Stomach smooth muscle (tissue), 2 donors: ENCODE measurements at regions not wholly inside any gene's neighbourhood (a gene's known extent, or its start where the extent isn't known, plus 50 kb on each side); places are given as distances from the start of the nearest gene placed in this dataset.
"Not testable (repeated sequence)": the region's sequence is repeated elsewhere in the genome, so short reads cannot be mapped to it uniquely, and the experiment has no call there.

Experiments
- H3K27ac ChIP-seq: one replicate; pipeline ENCODE4 v1.7.0; 2013; ENCODE audit warnings: mild to moderate bottlenecking, low read length, inconsistent platforms
- H3K27me3 ChIP-seq, 2 donors: one replicate each; pipeline ENCODE4 v1.7.0; 2013; ENCODE audit warnings: low read length in 2 of 2; ENCODE audit not compliant: insufficient read depth in 2 of 2, control insufficient read depth in 1 of 2
- H3K36me3 ChIP-seq, 2 donors: one replicate each; pipeline ENCODE4 v1.7.0; 2013; ENCODE audit warnings: low read length in 2 of 2; ENCODE audit not compliant: control insufficient read depth in 2 of 2, insufficient read depth in 2 of 2
- H3K4me1 ChIP-seq: one replicate; pipeline ENCODE4 v1.7.0; 2013; ENCODE audit warnings: low read length; ENCODE audit not compliant: control insufficient read depth, insufficient read depth
- H3K4me3 ChIP-seq, 2 donors: one replicate each; pipeline ENCODE4 v1.7.0; 2013; ENCODE audit warnings: low read length in 2 of 2
- H3K9ac ChIP-seq, 2 donors: one replicate each; pipeline ENCODE4 v1.7.0; 2013; ENCODE audit warnings: low read length in 2 of 2, mild to moderate bottlenecking in 1 of 2
- H3K9me3 ChIP-seq, 2 donors: one replicate each; pipeline ENCODE4 v1.7.0; 2013; ENCODE audit warnings: low read length in 2 of 2; ENCODE audit not compliant: control insufficient read depth in 2 of 2
- donor health status: healthy.
- donor health status: Pancreatic carcinoma.

DNA sequence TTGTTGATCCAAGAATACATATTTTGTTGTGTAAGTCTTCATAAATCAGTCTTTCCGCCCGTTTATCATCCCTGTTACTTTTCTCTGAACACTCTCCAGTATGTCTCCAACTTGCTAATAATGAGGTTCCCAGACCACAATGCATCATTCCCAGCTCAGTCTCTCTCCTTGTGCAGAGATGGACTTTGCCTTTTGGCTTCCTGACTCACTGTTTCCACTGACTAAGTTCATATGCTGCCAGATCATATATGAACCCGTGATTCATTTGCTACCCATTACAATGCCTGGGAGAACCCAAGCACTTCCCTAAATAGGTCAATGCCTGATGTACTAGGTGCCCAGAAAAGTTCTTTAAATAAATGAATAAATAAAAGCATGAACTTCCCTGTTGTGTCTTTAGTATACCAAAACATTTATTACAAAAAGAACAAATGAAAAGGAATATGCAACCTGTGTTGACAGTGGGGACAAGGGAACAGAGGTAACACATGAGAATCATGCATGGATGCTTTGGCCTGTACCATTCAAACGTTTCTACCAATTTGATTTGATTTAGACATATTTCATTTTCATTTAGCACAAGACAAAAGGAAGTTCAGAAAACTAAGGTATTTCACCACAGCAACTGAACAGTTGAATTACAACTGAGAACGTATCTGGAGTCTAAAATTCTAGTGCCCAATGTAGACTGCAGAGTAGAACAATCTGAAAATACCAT lies 215.4 kb upstream of the HNRNPA3 start:
- Histone ChIP-seq H3K9ac (no peak overlapping the region), H3K9me3 (no peaks in the 10 kb centered on the region), H3K4me3 (no peak overlapping the region), H3K27me3 (no peaks in the 10 kb centered on the region), H3K27ac (no peak overlapping the region), H3K4me1 (no peaks in the 10 kb centered on the region), H3K36me3 (no peaks in the 10 kb centered on the region)

DNA sequence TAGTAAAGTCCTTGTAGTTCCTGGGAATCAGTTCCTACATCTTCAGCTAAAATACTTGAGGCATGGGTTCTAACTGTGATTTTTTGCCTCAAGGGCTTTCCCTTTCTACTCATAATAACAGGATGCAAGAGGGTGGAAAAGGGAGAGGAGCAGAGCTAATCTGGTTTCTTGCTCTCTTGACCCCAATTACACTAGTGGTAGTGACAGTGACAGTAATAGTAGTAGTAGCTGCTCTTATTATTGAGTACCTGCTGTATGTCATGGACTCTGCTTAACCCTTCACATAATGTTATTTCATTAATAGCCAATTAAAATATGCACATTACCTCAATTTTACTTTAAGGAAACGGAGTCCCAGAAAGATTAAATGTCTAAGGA lies 214.8 kb upstream of the HNRNPA3 start:
- H3K36me3 ChIP-seq: no peaks in the 10 kb centered on the region
- no peak overlapping the region for H3K9ac ChIP-seq
- no peaks in the 10 kb centered on the region for H3K9me3 ChIP-seq
- no peak overlapping the region for H3K27ac ChIP-seq
- no peaks in the 10 kb centered on the region for H3K27me3 ChIP-seq
- no peaks in the 10 kb centered on the region for H3K4me1 ChIP-seq
- no peak overlapping the region for H3K4me3 ChIP-seq

DNA sequence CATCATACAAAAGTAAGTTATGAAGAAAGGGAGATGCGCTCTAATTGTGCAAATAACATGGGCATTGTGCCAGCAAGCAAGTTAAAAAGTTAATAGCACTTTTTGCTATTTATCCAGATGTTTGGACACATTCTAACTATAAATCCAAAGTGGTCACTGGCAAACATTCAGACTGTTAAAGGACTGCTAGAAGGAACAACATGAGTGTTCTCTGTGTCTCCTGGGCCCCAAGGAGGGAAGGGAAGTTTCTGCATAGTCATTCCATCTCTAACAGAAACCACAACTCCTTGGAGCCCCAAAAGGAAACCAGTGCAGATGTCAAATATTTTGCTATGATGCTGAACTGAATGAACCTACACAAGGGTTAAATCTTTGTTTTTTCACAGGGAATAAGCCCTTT lies 213.3 kb upstream of the HNRNPA3 start:
- Histone ChIP-seq H3K27me3 (no peaks in the 10 kb centered on the region), H3K36me3 (no peaks in the 10 kb centered on the region), H3K9me3 (no peaks in the 10 kb centered on the region), H3K4me1 (no peaks in the 10 kb centered on the region), H3K9ac (no peak overlapping the region), H3K27ac (no peak overlapping the region), H3K4me3 (no peak overlapping the region)

DNA sequence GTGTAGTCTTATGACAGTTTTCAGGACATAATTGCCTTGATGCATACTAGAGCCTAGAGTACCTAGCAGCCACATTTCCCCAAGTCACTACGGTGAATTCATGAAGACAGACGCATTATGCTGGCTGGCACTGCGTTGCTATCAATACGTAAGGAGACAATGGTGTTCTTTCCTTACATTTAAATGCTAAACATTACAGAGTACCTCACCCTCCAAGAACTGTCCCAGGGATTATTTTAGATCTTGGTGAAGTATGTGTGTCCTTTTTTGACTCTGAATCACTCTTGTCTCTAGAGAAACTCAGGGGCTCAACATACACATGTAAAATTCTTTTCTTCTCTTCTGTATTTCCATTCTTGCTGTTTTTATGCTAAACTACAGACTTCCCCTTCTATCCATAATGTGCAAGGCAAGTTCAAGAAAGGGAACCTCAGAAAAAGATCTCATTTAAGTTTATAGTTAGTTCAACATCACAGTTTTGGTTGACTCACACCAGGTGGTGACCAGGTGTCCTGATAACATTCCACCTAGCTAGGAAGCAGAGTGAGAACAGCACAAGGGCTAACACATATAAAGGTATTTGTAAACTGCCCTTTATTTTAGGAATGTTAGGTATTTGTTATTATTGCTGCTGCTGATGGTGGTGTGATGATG lies 212.4 kb upstream of the HNRNPA3 start:
- H3K27ac ChIP-seq: no peak overlapping the region
- no peaks in the 10 kb centered on the region for H3K4me1 ChIP-seq
- no peak overlapping the region for H3K9ac ChIP-seq
- H3K9me3 ChIP-seq: no peaks in the 10 kb centered on the region
- no peaks in the 10 kb centered on the region for H3K36me3 ChIP-seq
- no peaks in the 10 kb centered on the region for H3K27me3 ChIP-seq
- H3K4me3 ChIP-seq: no peak overlapping the region

DNA sequence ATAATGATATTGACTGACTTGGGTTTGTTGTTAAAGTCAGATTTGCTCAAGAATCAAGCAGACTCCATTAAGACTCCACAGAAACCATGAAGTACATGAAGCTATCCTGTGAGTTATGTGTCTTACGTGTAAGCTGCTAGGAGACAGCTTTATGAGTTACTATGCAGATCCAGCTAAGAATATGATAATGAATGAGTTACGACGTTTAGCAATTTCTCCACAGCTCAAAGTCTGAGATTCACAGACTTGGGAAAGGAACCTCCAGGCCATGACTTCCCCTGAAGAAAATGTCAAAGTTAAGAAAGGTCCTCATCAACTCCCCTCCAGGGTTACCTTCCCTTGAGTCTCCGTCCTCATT lies 211.9 kb upstream of the HNRNPA3 start:
- H3K9me3 ChIP-seq: no peaks in the 10 kb centered on the region
- H3K27me3 ChIP-seq: no peaks in the 10 kb centered on the region
- H3K4me3 ChIP-seq: no peak overlapping the region
- H3K9ac ChIP-seq: no peak overlapping the region
- no peak overlapping the region for H3K27ac ChIP-seq
- H3K36me3 ChIP-seq: no peaks in the 10 kb centered on the region
- H3K4me1 ChIP-seq: no peaks in the 10 kb centered on the region

GRCh38 chr2:177001334-177001733 lies 211.3 kb upstream of the HNRNPA3 start:
- H3K9ac ChIP-seq: no peak overlapping the region
- no peaks in the 10 kb centered on the region for H3K36me3 ChIP-seq
- H3K4me3 ChIP-seq: no peak overlapping the region
- H3K27me3 ChIP-seq: no peaks in the 10 kb centered on the region
- no peaks in the 10 kb centered on the region for H3K9me3 ChIP-seq
- H3K27ac ChIP-seq: no peak overlapping the region
- no peaks in the 10 kb centered on the region for H3K4me1 ChIP-seq

DNA sequence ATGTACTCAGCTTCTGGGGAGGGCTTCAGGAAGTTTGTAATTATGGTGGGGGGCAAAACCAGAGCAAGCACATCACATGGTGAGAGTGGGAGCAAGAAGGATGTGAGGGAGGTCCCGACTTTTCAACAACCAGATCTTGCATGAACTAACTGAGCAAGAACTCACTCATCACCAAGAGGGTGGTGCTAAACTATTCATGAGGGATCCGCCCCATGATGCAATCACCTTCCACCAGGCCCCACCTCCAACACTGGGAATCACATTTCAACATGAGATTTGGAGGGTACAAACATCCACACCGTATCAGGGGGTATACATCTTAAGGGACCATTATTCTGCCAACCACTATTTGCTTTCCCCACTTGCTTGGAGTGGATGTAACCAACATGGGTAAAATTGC lies 209.6 kb upstream of the HNRNPA3 start:
- Histone ChIP-seq H3K36me3 (no peaks in the 10 kb centered on the region), H3K9ac (no peak overlapping the region), H3K27me3 (no peaks in the 10 kb centered on the region), H3K27ac (no peak overlapping the region), H3K9me3 (no peaks in the 10 kb centered on the region), H3K4me1 (no peaks in the 10 kb centered on the region), H3K4me3 (no peak overlapping the region)

- H3K9ac ChIP-seq, H3K9me3 ChIP-seq, H3K27ac ChIP-seq, H3K36me3 ChIP-seq, H3K4me3 ChIP-seq, H3K4me1 ChIP-seq, H3K27me3 ChIP-seq: not testable (repeated sequence)
Observed at GRCh38 chr2:177007726-177008125, 204.9 kb upstream of the HNRNPA3 start.

DNA sequence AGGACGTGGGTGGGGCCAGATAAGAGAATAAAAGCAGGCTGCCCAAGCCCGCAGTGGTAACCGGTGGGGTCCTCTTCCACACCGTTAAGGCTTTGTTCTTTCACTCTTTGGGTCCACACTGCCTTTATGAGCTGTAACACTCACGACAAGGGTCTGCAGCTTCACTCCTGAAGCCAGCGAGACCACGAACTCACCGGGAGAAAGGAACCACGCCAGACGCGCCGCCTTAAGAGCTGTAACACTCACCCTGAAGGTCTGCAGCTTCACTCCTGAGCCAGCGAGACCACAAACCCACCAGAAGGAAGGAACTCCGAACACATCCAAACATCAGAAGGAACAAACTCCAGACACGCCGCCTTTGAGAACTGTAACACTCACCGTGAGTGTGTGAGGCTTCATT lies 203.9 kb upstream of the HNRNPA3 start:
- H3K36me3 ChIP-seq, H3K27ac ChIP-seq, H3K9me3 ChIP-seq, H3K9ac ChIP-seq, H3K4me1 ChIP-seq, H3K4me3 ChIP-seq, H3K27me3 ChIP-seq: not testable (repeated sequence)

DNA sequence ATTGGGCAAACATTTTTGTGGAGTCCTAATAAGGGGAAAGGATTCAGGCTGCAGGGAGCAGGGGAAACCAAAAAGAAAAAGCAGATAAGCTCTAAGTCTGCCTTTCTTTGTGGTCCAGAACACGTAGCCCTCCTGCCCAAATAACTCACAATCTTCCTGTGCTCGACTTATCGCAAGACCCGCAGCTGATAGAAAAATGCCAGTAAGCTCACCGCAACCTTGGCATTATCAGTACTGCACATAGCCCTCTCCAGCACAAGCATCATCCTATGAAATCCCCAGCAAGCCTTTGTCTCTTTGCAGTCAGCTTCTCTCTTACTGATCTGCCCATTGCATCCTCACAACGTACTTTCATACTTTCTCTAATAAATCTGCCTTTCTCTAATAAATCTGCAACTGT lies 202.4 kb upstream of the HNRNPA3 start:
- Histone ChIP-seq H3K27ac (no peak overlapping the region), H3K27me3 (no peaks in the 10 kb centered on the region), H3K9me3 (no peaks in the 10 kb centered on the region), H3K9ac (no peak overlapping the region), H3K4me3 (no peak overlapping the region), H3K4me1 (no peaks in the 10 kb centered on the region), H3K36me3 (no peaks in the 10 kb centered on the region)

DNA sequence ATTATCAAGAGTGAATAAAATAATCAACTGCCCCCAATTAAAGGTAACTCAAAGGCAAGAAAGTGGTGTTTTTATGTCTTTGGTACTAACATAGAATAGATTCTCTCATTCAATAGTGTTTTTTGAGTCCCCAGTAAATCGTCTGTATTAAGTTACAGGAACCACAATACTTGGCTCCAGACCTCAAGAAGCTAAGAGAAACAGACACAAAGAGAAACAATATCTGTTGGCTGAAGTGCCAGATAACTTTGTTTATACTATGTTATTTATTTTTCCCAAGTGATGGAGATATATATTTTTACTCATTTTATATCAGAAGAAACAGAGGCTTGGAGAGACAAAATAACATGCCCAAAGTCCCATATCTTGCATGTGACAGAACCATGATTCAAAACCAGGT lies 201.7 kb upstream of the HNRNPA3 start:
- Histone ChIP-seq H3K27ac (no peak overlapping the region), H3K27me3 (no peaks in the 10 kb centered on the region), H3K9ac (no peak overlapping the region), H3K36me3 (no peaks in the 10 kb centered on the region), H3K4me1 (no peaks in the 10 kb centered on the region), H3K9me3 (no peaks in the 10 kb centered on the region), H3K4me3 (no peak overlapping the region)
